CD4-positive, CD25-positive, alpha-beta regulatory T cell (primary cell): ENCODE measurements at regions not wholly inside any gene's neighbourhood (a gene's known extent, or its start where the extent isn't known, plus 50 kb on each side); places are given as distances from the start of the nearest gene placed in this dataset.

Experiments
- ATAC-seq, 2 donors: fragments of 150-1000 bp; cut with Tn5 transposase; one replicate each; pipeline ENCODE4 v1.10.0; 2021; ENCODE audit warnings: low read depth in 2 of 2, moderate number of reproducible peaks in 2 of 2, moderate library complexity in 1 of 2
- DNase-seq, 3 donors: peaks; one replicate each; pipeline versions ENCODE4 v3.0.0 to v3.0.0-alpha.2; 2012 to 2022; ENCODE audit warnings: mixed read lengths in 1 of 3
- H3K27ac ChIP-seq: one replicate; pipeline ENCODE4 v1.7.0; 2013; ENCODE audit warnings: mild to moderate bottlenecking, low read length; ENCODE audit not compliant: insufficient read depth, poor library complexity, severe bottlenecking
- H3K27me3 ChIP-seq: one replicate; pipeline ENCODE4 v1.7.0; 2013; ENCODE audit warnings: low read length; ENCODE audit not compliant: control insufficient read depth, insufficient read depth
- H3K36me3 ChIP-seq: one replicate; pipeline ENCODE4 v1.7.0; 2013; ENCODE audit warnings: mild to moderate bottlenecking, low read length, moderate library complexity; ENCODE audit not compliant: control insufficient read depth, insufficient read depth
- H3K4me1 ChIP-seq: 2 replicates; pipeline ENCODE4 v1.7.0; 2013; ENCODE audit warnings: mild to moderate bottlenecking, low read length; ENCODE audit not compliant: insufficient read depth, control insufficient read depth, poor library complexity, severe bottlenecking
- H3K4me3 ChIP-seq: one replicate; pipeline ENCODE4 v1.7.0; 2013; ENCODE audit warnings: low read depth, mild to moderate bottlenecking, low read length, moderate library complexity
- H3K9me3 ChIP-seq, 2 experiments: 1 replicate in 1 of 2; 2 replicates in 1 of 2; pipeline ENCODE4 v1.7.0; 2013; ENCODE audit warnings: low read length in 2 of 2, mild to moderate bottlenecking in 1 of 2, moderate library complexity in 1 of 2; ENCODE audit not compliant: control insufficient read depth in 2 of 2
- H3K27ac Mint-ChIP-seq, 3 donors: one replicate each; pipeline ENCODE4 v1.8.0; 2020 to 2022; ENCODE audit warnings: mild to moderate bottlenecking in 3 of 3, mixed read lengths in 3 of 3, moderate library complexity in 2 of 3
- H3K27me3 Mint-ChIP-seq: one replicate; pipeline ENCODE4 v1.8.0; 2022; ENCODE audit warnings: mild to moderate bottlenecking, mixed read lengths
- H3K36me3 Mint-ChIP-seq: one replicate; pipeline ENCODE4 v1.8.0; 2020; ENCODE audit warnings: mixed read lengths
- H3K4me1 Mint-ChIP-seq, 4 donors: one replicate each; pipeline ENCODE4 v1.8.0; 2020 to 2022; ENCODE audit warnings: mixed read lengths in 4 of 4, mild to moderate bottlenecking in 1 of 4
- H3K4me3 Mint-ChIP-seq, 4 donors: one replicate each; pipeline ENCODE4 v1.8.0; 2020 to 2022; ENCODE audit warnings: mild to moderate bottlenecking in 4 of 4, mixed read lengths in 4 of 4, moderate library complexity in 3 of 4
- H3K9me3 Mint-ChIP-seq, 7 donors: one replicate each; pipeline ENCODE4 v1.8.0; 2020 to 2022; ENCODE audit warnings: mixed read lengths in 7 of 7, mild to moderate bottlenecking in 3 of 7, moderate library complexity in 2 of 7

- Histone ChIP-seq H3K9me3 (no peaks in the 10 kb centered on the region), H3K4me3 (no peak overlapping the region), H3K36me3 (no peaks in the 10 kb centered on the region), H3K27ac (no peak overlapping the region), H3K4me1 (no peaks in the 10 kb centered on the region), H3K27me3 (no peaks in the 10 kb centered on the region)
- Mint-ChIP-seq H3K36me3 (no peaks in the 10 kb centered on the region), H3K9me3 (peaks cover 0 to 9% (median 3%) of the 10 kb centered on the region in 7 donors), H3K27ac (no peak overlapping the region), H3K4me1 (no peaks in the 10 kb centered on the region), H3K27me3 (no peaks in the 10 kb centered on the region), H3K4me3 (no peak overlapping the region)
- DNase-seq, result no peak
- no peak for ATAC-seq
These were observed 337.9 kb upstream of the IL12A start for GRCh38 chr3:159650726-159651125.

- no peaks in the 10 kb centered on the region for H3K36me3 ChIP-seq
- no peak overlapping the region for H3K27ac Mint-ChIP-seq
- no peaks in the 10 kb centered on the region for H3K9me3 ChIP-seq
- ATAC-seq, result no peak
- H3K36me3 Mint-ChIP-seq, result no peaks in the 10 kb centered on the region
- H3K4me1 ChIP-seq, result no peaks in the 10 kb centered on the region
- H3K27me3 ChIP-seq, result no peaks in the 10 kb centered on the region
- no peak overlapping the region for H3K4me3 ChIP-seq
- no peaks in the 10 kb centered on the region for H3K27me3 Mint-ChIP-seq
- peaks cover 0 to 8% (median 3%) of the 10 kb centered on the region in 7 donors for H3K9me3 Mint-ChIP-seq
- no peak for DNase-seq
- H3K27ac ChIP-seq, result no peak overlapping the region
- no peaks in the 10 kb centered on the region for H3K4me1 Mint-ChIP-seq
- no peak overlapping the region for H3K4me3 Mint-ChIP-seq
These were observed 336.2 kb upstream of the IL12A start for GRCh38 chr3:159652452-159652851.

- no peaks in the 10 kb centered on the region for H3K27me3 Mint-ChIP-seq
- peaks cover 0 to 10% (median 3%) of the 10 kb centered on the region in 7 donors for H3K9me3 Mint-ChIP-seq
- no peaks in the 10 kb centered on the region for H3K27me3 ChIP-seq
- no peak overlapping the region for H3K4me3 Mint-ChIP-seq
- H3K27ac ChIP-seq, result no peak overlapping the region
- H3K9me3 ChIP-seq, result no peaks in the 10 kb centered on the region
- H3K27ac Mint-ChIP-seq, result no peak overlapping the region
- no peak overlapping the region for H3K4me3 ChIP-seq
- no peaks in the 10 kb centered on the region for H3K4me1 Mint-ChIP-seq
- no peak for ATAC-seq
- no peaks in the 10 kb centered on the region for H3K36me3 Mint-ChIP-seq
- H3K4me1 ChIP-seq, result no peaks in the 10 kb centered on the region
- no peaks in the 10 kb centered on the region for H3K36me3 ChIP-seq
- DNase-seq, result no peak
These were observed 334.2 kb upstream of the IL12A start for GRCh38 chr3:159654183-159655134.

GRCh38 chr3:159655202-159655601 lies 333.4 kb upstream of the IL12A start:
- H3K4me1 Mint-ChIP-seq, result no peaks in the 10 kb centered on the region
- ATAC-seq (no peak), DNase-seq (no peak)
- no peak overlapping the region for H3K4me3 ChIP-seq
- no peaks in the 10 kb centered on the region for H3K36me3 ChIP-seq
- no peaks in the 10 kb centered on the region for H3K27me3 Mint-ChIP-seq
- no peaks in the 10 kb centered on the region for H3K9me3 ChIP-seq
- H3K4me3 Mint-ChIP-seq, result no peak overlapping the region
- H3K27ac Mint-ChIP-seq, result no peak overlapping the region
- H3K27ac ChIP-seq, result no peak overlapping the region
- no peaks in the 10 kb centered on the region for H3K4me1 ChIP-seq
- no peaks in the 10 kb centered on the region for H3K27me3 ChIP-seq
- H3K9me3 Mint-ChIP-seq, result peaks cover 0 to 10% (median 3%) of the 10 kb centered on the region in 7 donors
- no peaks in the 10 kb centered on the region for H3K36me3 Mint-ChIP-seq

GRCh38 chr3:159657176-159657575 lies 331.5 kb upstream of the IL12A start:
- Histone ChIP-seq H3K4me1 (no peaks in the 10 kb centered on the region), H3K27me3 (no peaks in the 10 kb centered on the region), H3K9me3 (peaks cover 0 to 4% of the 10 kb centered on the region in 2 experiments), H3K4me3 (no peak overlapping the region), H3K27ac (no peak overlapping the region), H3K36me3 (no peaks in the 10 kb centered on the region)
- Mint-ChIP-seq H3K27me3 (no peaks in the 10 kb centered on the region), H3K9me3 (peaks cover 3 to 10% (median 5%) of the 10 kb centered on the region in 7 donors), H3K4me1 (no peaks in the 10 kb centered on the region), H3K4me3 (no peak overlapping the region), H3K27ac (no peak overlapping the region), H3K36me3 (no peaks in the 10 kb centered on the region)
- DNase-seq (no peak), ATAC-seq (no peak)

- Histone ChIP-seq H3K4me3 (no peak overlapping the region), H3K27ac (no peak overlapping the region), H3K27me3 (no peaks in the 10 kb centered on the region), H3K36me3 (no peaks in the 10 kb centered on the region), H3K4me1 (no peaks in the 10 kb centered on the region), H3K9me3 (peaks cover 0 to 5% of the 10 kb centered on the region in 2 experiments)
- Mint-ChIP-seq H3K4me1 (no peaks in the 10 kb centered on the region), H3K9me3 (peaks cover 0 to 12% (median 6%) of the 10 kb centered on the region in 7 donors), H3K36me3 (no peaks in the 10 kb centered on the region), H3K27ac (no peak overlapping the region), H3K27me3 (no peaks in the 10 kb centered on the region), H3K4me3 (no peak overlapping the region)
- DNase-seq, result no peak
- no peak for ATAC-seq
These were observed 331.0 kb upstream of the IL12A start for GRCh38 chr3:159657629-159658028.

GRCh38 chr3:159660326-159660725 lies 328.3 kb upstream of the IL12A start:
- Histone ChIP-seq H3K4me1 (no peaks in the 10 kb centered on the region), H3K27ac (no peak overlapping the region), H3K36me3 (no peaks in the 10 kb centered on the region), H3K27me3 (no peaks in the 10 kb centered on the region), H3K9me3 (peaks cover 0 to 5% of the 10 kb centered on the region in 2 experiments), H3K4me3 (no peak overlapping the region)
- no peaks in the 10 kb centered on the region for H3K36me3 Mint-ChIP-seq
- no peak overlapping the region for H3K4me3 Mint-ChIP-seq
- H3K27ac Mint-ChIP-seq, result no peak overlapping the region
- H3K9me3 Mint-ChIP-seq, result peaks cover 0 to 13% (median 4%) of the 10 kb centered on the region in 7 donors
- H3K27me3 Mint-ChIP-seq, result no peaks in the 10 kb centered on the region
- DNase-seq (no peak), ATAC-seq (no peak)
- no peaks in the 10 kb centered on the region for H3K4me1 Mint-ChIP-seq

GRCh38 chr3:159660901-159661300 lies 327.7 kb upstream of the IL12A start:
- no peak overlapping the region for H3K4me3 Mint-ChIP-seq
- peaks cover 0 to 13% (median 4%) of the 10 kb centered on the region in 7 donors for H3K9me3 Mint-ChIP-seq
- Histone ChIP-seq H3K27ac (no peak overlapping the region), H3K27me3 (no peaks in the 10 kb centered on the region), H3K4me1 (no peaks in the 10 kb centered on the region), H3K36me3 (no peaks in the 10 kb centered on the region), H3K9me3 (peaks cover 0 to 5% of the 10 kb centered on the region in 2 experiments), H3K4me3 (no peak overlapping the region)
- H3K27me3 Mint-ChIP-seq, result no peaks in the 10 kb centered on the region
- DNase-seq (no peak), ATAC-seq (no peak)
- H3K36me3 Mint-ChIP-seq, result no peaks in the 10 kb centered on the region
- H3K27ac Mint-ChIP-seq, result no peak overlapping the region
- H3K4me1 Mint-ChIP-seq, result no peaks in the 10 kb centered on the region
